Fibroblast of skin of right biceps (primary cell): ENCODE measurements at regions not wholly inside any gene's neighbourhood (a gene's known extent, or its start where the extent isn't known, plus 50 kb on each side); places are given as distances from the start of the nearest gene placed in this dataset.

ENCODE experiments used
- DNase-seq: peaks from one replicate; pipeline ENCODE4 v3.0.0-alpha.2; 2013

DNA sequence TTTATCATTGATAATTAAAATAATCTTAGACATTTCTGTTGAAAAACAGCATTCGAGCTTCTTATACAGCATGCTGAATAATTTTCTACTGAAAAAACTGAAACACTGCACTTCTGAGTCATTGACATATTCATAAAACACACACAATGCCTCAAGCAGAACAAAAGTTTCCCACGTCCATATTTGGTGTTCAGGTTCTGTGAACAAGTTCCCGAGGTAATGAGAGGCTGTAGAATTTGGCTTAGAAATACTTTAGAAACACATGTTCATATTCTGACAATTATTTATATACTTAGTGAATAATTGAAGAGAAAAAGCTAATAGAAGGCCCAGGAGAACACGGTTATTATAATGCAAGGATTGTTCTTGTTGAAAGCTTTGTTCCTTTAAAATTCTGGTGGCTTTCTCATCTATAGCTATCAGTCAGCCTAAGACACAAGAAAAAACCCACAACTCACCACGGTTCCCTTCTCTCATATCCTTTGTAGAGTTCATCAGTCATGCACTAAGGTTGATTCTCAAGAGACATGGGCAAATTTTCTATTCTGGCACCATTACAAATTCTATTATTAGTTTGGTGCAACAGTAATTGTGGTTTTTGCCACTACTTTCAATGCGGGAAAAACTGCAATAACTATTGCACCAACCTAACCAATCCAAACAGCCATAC is 194.4 kb downstream of the TMX3 start:
- DNase-seq: peak; percentile 75

DNA sequence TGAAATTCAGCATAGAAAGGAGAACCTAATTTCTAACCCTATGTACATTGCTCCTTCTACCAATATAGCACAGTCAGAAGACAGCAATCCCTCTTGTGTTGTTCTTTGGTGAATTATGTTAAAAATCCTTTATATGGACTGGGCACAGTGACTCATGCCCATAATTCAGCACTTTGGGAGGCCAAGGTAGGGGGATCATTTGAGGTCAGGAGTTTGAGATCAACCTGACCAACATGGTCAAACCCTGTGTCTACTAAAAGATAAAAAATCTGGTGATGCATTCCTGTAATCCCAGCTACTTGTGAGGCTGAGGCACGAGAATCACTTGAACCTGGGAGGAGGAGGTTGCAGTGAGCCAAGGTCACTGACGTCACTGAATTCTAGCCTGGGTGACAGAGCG is 195.6 kb downstream of the TMX3 start:
- peak; percentile 64 for DNase-seq

DNA sequence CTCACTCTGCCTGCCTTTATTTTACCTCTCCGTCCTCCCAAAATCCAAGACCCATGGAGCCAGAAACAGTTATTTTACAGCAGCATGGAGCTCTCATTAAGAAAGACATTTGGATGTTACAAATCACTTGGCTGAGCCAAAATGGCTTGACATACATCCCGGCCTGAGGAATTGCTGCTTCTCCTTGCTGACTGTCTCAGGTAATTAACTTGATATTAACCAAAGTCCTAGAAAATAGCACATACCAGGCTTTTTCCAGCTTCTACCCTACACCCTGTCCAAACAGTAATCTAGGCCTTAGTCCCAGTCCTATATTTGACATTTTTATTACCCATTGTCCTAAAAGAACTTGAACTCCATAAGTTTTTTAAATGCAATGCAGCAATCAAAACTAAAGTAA is 205.0 kb downstream of the TMX3 start:
- no peak for DNase-seq

DNA sequence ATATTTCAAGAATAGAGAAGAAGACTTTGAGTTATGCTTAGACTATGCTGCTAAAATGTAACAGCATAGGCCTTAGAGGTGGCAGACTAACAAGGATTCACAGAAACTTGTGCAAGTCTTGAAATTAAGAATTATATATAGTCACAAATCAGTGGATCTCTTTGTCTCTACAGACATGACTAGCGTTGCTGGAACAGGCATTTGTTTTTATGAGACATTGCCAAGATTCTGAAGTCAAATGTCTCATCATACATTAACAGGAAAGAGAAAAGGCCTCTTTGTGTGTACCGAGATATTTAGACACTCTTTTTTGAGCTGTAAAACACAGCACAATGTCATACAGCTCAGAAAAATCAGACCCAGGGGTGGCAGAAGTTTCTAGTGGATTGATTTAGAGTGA is 207.1 kb downstream of the TMX3 start:
- peak; percentile 11 for DNase-seq

DNA sequence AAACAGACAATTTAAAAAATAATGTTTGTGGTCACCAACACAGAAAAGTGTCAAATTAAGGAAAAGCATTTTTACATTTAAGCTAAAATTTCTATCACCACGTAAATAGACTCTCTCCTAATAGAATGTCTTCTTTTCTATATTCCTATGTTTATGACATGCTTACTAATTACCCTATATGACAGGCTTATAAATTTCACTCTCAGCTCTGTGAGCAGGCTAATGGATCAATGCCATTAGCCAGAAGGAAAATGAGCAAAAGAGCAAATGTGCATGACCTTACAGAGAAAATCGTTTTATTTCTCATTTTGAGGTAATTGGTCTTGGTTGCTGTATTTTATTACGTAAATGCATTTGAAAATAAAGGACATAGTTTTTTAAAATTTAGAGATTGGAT is 209.7 kb downstream of the TMX3 start:
- no peak for DNase-seq

DNA sequence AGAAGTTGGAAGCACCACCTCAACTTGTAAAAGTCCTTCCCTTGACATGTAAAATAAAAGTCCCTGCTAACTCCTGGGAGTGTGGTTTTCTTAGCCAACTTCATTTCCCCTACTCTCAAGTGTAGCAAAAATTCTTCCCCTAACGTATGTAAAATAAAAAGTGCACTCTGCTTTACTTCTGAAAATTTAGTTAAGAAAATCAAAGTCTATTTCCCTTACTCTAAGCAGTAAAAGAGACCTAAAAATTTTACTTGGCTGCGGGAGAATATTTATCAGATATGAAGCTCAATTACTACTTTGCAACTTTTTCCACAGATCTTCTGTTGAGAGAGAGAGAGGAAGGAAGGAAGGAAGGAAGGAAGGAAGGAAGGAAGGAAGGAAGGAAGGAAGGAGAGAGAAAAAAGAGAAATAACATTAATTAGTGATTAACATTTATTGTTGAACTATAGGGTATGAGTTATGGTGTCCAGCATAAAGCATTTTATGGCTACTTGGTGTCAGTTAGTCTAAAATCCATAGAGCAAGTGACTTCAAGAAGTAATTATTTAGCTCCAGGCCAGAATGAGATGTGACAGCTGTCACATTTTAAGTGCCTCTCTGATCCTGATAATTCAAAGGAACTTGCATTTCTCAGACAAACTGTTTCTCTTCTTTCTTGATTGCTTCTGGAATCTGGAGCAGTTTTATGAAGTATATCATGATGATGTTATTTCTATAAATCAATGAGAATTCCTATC is 210.3 kb downstream of the TMX3 start:
- no peak for DNase-seq

DNA sequence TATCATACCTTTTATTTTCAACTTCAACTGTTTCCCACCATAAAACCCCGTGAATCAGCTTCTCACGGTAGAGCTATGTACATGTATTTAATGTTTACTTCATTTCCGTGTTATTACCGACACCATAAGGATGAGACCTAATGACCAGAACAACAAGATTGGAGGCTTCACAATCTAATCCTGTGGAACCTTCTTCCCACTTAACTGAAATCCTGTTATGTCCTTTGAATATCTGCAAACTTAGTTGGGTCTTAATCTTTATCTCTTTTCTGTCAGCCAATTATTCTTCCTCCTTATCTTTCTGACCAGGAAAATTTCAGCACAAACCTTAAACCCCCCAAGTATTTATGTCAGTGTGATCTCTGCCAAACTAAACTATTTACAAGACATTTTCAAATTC is 214.4 kb downstream of the TMX3 start:
- DNase-seq: no peak

DNA sequence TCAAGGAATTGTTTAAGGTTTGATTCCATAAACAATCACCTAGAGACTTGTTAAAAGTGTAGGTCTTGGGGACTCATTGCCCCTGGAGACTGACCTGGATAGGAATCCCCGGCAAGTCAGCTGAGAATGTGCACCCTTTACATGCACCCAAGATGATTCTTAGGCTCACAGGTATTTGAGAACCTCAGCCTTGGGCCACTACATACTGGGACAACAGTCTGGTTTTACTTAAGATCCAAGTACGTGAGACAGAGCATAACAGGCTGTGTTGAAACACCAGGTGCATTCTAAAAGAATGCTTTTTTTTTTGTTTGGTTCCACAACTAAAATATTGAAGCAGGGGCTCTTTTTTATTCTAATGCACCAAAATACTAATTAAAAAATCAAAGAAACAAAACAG is 215.8 kb downstream of the TMX3 start:
- no peak for DNase-seq

DNA sequence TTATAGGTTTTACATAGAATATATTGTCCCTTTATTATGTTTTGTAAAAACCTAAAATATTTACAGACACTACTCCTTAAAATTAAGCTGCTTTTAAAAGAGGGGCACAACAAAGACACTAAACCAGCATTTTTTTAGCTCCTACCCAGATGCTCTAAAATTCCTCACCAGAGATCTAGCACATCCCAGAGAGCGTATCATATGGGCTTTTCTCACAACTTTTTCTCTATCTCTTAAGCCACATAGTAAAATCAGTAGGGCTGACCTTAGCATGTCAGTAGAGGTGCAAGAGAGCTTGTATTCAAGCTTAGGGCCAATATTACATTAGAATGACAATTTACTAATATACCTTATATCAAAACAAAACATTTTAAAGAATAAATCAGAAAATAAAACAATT is 216.3 kb downstream of the TMX3 start:
- no peak for DNase-seq

DNA sequence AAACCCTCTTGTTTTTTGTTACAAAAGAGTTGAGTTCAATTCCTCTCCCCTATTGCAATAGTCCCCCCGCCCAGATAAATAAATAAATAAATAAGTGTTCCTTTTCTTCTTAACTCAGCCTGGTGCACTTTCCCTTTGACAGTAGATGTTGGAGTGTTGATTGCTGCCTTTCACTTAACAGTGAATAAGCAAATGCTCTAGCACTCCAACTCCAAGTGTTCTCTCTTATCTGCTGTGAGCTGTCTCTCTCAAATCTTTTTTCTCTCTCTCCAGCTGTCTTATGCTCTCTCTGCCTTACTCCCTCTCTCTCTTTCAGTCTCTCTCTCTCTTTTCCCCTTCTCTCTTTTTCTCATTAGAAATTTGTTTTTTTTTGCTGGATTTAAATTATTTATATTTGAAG is 216.7 kb downstream of the TMX3 start:
- no peak for DNase-seq

DNA sequence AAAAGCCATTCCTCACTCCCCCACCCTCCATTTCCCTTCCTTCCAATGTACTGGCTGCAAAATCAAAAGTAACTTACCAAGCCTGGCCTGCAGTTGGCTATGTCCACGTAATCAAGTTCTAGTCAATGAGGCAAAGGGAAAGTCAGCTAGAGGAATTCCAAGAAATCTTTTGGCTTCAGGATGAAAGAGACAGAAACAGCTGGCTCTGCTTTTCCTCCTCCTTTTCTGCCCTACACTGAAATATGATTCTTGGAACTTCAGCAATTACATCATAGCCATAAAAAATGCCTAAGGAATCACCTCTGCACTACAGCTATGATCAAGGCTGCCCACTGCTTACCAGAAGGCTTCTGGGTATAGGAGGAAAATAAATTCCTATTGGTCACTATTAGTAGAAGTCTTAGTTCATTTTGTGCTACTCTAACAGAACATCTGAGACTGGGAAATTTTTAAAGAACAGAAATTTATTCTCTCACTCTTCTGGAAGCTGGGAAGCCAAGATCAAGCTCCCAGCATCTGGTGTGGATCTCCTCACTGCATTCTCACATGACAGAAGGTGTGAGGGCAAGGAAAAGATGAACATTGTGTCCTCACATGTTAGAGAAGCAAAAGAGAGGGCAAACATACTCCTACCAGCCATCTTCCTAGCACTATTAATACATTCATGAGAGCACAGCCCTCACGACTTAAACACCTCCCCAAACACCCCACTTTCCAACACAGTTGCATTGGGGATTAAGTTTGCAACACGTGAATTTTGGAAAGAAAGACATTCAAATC is 219.9 kb downstream of the TMX3 start:
- DNase-seq: peak; percentile 90

DNA sequence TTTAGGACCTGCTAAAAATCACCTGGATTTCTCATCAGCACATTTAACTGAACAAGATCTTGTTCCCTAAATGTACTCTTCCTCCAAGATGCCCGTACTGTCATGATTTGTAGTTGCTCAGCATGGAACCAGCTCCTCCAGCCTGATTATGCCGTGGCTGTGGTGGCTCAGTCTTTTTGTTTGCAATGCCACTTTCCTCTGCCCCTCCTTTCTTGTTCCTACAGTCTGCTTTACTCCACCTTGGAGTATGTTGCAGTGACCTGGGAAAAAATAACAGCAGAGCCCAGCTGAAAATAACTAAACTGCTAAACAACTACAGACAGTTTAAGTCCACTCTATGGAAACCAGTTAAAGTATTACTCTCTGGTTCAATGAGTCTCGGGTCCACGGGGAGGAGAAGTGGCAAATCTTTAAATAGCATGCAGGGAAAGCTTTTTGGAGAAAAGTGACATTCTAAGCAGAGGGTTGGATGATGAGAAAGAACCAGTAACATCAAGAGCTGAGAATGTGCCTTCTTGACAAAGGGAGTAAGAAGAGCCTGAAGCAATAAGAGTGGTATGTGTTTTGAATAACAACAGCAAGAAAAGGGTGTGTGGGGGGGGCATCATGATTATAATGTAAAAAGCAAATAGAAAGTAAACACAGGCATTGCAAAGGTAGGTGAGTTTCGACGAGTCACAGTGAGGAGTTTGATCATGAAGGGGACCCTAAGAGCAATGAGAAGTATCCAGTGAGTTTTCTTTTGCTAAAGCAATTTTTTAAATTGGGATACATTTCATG is 225.7 kb downstream of the TMX3 start:
- no peak for DNase-seq

DNA sequence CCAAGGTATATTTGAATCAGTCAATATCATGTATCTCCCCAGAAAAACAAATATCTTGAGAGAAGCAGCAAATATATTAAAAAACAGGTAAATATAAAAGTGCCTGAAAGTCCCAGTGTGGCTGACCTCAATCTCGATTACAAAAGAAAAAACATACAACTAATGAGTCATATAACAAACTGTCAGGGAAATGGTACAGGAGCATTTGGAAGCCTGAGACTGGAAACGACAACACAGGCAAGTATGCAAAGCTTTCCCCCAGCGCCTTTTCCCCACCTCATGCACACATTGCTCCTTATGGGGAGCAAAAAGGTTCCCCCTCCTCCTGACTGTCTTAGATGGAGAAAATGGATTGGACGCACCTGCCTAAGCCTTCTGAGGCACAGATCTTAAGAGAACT is 230.7 kb downstream of the TMX3 start:
- peak; percentile 9 for DNase-seq

DNA sequence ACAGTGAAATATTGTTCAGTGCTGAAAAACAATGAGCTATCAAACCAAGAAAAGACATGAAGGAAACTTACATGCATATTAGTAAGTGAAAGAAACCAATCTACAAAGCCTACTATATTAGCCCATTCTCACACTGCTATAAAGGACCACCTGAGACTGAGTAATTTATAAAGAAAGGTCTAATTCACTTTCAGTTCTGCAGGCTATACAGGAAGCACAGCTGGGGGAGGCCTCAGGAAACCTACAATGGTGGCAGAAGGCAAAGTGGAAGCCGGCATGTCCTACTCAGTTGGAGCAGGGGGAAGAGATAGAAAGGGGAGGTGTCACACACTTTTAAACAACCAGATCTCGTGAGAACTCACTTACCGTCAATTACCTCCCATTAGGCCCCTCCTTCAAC is 232.1 kb downstream of the TMX3 start:
- DNase-seq: no peak

DNA sequence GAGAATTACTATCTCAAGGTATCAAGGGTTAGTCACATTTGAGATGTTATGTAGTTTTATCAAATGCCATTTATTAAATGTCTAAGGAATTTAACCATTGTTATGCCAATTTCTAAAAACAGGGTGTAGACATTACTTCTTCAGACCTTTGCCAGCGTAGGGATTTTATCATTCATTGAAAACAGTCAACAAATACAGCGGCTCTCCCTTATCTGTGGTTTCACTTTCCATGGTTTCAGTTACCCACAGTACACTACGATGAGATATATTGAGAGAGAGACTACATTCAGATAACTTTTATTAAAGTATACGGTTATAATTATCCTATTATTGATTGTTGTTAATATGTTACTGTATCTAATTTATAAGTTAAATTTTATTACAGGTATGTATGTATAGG is 234.7 kb downstream of the TMX3 start:
- no peak for DNase-seq

DNA sequence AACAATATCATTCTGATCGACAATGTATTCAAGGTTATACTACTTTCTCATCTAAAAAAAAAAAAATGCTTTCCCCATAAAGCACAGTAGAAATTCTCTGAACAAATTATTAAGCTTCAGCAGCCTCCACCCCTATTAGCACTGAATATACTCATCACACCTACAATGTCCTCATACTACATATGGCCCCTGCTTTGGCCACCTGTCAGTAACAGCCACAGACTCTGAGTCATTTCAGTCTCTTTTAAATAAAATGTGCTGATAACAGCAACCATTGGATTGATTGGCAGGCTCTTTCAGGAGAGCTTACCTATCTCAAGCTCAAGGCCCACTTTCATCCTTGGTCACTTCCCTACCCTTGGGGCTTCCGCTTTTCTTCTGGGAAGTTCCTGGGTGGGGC is 236.7 kb downstream of the TMX3 start:
- DNase-seq: no peak

DNA sequence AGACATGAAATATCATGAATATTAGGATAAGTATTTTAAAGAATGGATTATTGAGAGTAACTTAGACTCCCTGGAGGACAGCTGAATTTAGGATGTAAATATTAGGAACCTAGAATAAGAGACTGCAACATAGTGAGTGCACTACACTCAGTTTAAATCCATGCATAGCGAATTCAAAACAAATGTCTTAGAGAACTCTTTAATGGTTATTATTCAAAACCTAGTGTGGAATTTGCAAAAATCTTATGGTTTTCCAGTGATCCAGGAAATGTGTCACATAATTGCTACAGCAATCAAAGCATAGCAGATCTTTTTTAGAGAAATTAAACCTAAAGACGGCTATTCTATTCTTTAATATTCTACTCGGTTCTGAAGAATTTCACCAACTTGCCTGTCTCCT is 239.0 kb downstream of the TMX3 start:
- no peak for DNase-seq

DNA sequence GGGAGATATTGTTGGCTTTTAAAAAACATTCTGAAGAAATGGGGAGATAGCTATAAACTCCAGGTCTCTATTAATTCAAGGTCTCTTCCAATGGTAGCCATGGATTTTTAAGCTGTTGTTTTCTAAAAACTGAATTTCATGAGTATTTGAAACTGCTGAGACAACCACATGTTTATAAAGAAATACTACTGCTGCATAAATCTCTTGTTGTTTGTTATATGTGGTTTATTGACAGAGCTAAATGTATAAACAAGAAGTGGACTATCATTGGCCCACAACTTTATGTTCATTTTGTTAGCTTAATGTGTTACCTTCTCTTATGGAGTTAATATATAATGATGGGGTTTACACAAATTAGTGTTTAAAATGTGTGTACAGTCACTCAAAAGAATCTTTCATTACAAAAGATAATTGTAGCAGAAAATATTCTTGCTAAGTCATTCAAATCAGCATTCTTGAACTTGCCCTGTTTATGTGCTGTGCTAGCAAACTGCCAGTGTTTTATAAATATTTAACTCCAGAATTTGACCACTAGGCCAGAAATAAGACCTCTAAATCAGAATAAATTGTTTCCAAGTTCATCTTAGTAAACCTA is 242.1 kb downstream of the TMX3 start:
- DNase-seq: no peak

DNA sequence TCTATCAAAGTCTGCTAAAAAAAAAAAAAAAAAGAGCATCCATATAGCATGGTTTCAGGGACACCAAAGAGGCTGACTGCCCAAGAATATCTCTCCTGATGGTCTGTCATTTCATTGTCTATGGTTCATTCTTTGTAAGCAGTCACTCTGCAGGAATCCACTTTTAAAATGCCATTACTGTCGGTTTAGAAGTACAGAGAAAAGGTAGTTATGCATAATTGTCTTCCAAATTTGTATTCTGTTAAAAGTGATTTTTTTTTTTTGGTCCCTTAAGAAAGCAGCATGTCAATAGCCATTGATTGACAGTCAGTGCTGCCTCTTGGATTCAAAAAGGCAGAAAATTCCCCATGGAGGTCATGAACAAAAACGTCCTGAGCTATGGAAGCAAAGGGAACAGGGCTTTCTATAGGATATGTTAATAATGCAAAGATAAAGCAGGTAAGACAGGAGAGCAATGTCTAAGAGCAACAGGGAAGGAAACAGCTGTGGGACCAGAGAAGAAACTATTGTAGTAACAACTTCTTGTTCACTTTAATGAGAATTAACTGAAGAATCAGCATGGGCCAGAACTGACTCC is 245.8 kb downstream of the TMX3 start:
- DNase-seq: no peak

DNA sequence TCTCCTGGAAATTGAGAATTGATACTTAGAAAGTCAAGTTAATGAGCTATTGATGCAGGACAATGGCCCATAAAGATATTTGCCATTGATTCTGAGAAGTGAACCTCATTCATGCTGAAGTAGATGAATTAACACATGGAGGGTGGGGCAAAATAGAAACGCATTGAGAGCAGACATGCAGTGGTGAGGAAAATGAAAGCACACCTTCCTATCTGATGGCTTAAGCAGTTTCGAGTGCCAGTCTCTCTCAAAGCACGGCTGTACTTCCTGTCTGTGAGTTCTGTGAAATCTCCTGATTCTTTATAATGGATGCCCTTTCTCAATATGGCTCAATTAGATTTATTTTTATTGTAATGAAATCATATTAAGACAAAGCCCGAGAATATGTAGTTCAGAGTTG is 247.0 kb downstream of the TMX3 start:
- no peak for DNase-seq

DNA sequence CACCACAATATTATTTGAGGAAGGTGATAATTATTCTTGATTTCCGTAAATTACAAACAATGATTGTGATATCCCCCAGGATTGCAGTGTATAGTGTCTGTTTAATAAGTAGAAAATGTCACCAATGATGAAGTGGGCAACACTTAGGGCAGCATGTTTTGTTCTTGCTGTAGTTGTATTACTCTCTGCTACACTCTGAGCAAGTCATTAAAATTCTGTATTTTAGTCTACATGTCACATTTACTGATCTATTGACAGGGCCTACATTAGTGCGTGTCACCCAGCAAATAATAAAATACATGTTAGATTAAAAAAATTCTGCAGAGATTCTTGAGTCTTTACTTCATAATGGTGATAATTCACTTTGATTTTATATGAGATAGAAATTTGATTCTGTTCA is 247.6 kb downstream of the TMX3 start:
- DNase-seq: no peak

DNA sequence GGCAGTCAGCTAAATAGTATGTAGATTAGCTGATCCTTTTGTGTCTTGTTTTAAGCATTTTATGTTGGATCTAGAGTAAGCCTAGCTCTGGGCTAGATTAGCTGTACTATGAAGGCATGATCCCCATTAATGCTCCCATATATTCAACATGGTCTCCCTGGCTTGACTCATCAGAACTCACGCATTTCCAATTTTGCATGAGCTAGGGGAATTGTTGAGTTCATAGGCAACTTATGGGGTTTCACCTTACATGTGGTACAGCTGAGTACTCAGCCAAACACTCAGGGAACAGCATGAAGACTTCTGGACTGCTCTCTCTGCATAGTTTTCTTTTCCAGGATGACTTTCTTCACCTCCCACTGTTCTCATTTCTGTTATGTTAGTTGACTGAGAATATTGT is 248.2 kb downstream of the TMX3 start:
- DNase-seq: no peak

DNA sequence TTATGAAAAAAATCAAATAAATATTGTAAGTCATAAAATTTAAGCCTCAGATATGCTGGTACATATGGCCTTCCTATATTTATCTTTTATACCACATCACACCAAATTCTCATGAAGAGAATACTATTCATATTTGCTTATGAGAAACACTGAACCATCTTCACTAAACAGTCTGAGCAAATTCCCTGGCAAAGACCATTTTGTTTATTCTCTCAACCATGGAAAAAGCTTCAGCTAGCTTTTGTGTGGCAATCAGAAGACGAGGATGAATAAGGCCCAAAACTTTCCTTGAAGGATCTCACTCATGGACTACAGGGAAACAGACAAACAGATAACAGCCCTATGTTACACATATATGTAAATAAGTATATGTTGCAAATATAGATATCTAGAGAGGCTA is 252.1 kb downstream of the TMX3 start:
- DNase-seq: no peak
